Endodermal cell (in vitro differentiated cells): ENCODE measurements at regions not wholly inside any gene's neighbourhood (a gene's known extent, or its start where the extent isn't known, plus 50 kb on each side); places are given as distances from the start of the nearest gene placed in this dataset.
"Not testable (repeated sequence)": the region's sequence is repeated elsewhere in the genome, so short reads cannot be mapped to it uniquely, and the experiment has no call there.

Experiments
- DNase-seq: peaks from one replicate; pipeline ENCODE4 v3.0.0-alpha.2; 2017
- H3K27ac ChIP-seq: 2 replicates; pipeline ENCODE4 v1.5.1; 2013; ENCODE audit warnings: mild to moderate bottlenecking, low read depth, low read length, moderate library complexity
- H3K27me3 ChIP-seq: 2 replicates; pipeline ENCODE4 v1.6.1; 2013; ENCODE audit warnings: mild to moderate bottlenecking, low read length, moderate library complexity; ENCODE audit not compliant: insufficient read depth, control insufficient read depth, poor library complexity, severe bottlenecking
- H3K36me3 ChIP-seq: 2 replicates; pipeline ENCODE4 v1.7.0; 2013; ENCODE audit warnings: mild to moderate bottlenecking, low read length, moderate library complexity; ENCODE audit not compliant: control insufficient read depth, insufficient read depth
- H3K4me1 ChIP-seq: one replicate; pipeline ENCODE4 v1.7.0; 2013; ENCODE audit warnings: low read length; ENCODE audit not compliant: control insufficient read depth, insufficient read depth
- H3K4me3 ChIP-seq: 2 replicates; pipeline ENCODE4 v1.5.1; 2013; ENCODE audit warnings: mild to moderate bottlenecking, low read length, moderate library complexity
- H3K9ac ChIP-seq: 2 replicates; pipeline ENCODE4 v1.6.1; 2013; ENCODE audit warnings: mild to moderate bottlenecking, low read length, moderate library complexity; ENCODE audit not compliant: poor library complexity, severe bottlenecking; ENCODE audit errors: extremely low read depth
- H3K9me3 ChIP-seq: 2 replicates; pipeline ENCODE4 v1.6.1; 2013; ENCODE audit warnings: mild to moderate bottlenecking, low read length, moderate library complexity; ENCODE audit not compliant: control insufficient read depth
- H3K27ac Mint-ChIP-seq: 2 replicates; pipeline ENCODE4 v1.8.0; 2020; ENCODE audit warnings: mixed read lengths
- H3K27me3 Mint-ChIP-seq: 2 replicates; pipeline ENCODE4 v1.8.0; 2021; ENCODE audit warnings: mild to moderate bottlenecking, mixed read lengths; ENCODE audit not compliant: insufficient read depth
- H3K36me3 Mint-ChIP-seq: 2 replicates; pipeline ENCODE4 v1.8.0; 2020; ENCODE audit warnings: low read depth, mixed read lengths
- H3K4me1 Mint-ChIP-seq: 2 replicates; pipeline ENCODE4 v1.8.0; 2020; ENCODE audit warnings: mixed read lengths
- H3K4me3 Mint-ChIP-seq: 2 replicates; pipeline ENCODE4 v1.8.0; 2020; ENCODE audit warnings: mild to moderate bottlenecking, moderate library complexity, mixed read lengths
- H3K9me3 Mint-ChIP-seq: 2 replicates; pipeline ENCODE4 v1.8.0; 2020; ENCODE audit warnings: mild to moderate bottlenecking, mixed read lengths
- WGBS, 2 experiments: methylation state at CpG; one replicate each; pipeline versions ENCODE4 v1.1.5 to v1.1.7; 2013; ENCODE audit warnings: missing lambda C conversion rate in 2 of 2, mixed read lengths in 1 of 2; ENCODE audit not compliant: insufficient coverage in 1 of 2, insufficient read length in 1 of 2; 5-methylcytosine and 5-hydroxymethylcytosine counted together
- TF ChIP-seq, protein P1 (sequence below): fragments of 200-600 bp; sonication (generic); conservative IDR thresholded peaks from 2 replicates; pipeline ENCODE4 v1.5.0; 2021; ENCODE audit warnings: antibody characterized with exemption, mild to moderate bottlenecking

DNA sequence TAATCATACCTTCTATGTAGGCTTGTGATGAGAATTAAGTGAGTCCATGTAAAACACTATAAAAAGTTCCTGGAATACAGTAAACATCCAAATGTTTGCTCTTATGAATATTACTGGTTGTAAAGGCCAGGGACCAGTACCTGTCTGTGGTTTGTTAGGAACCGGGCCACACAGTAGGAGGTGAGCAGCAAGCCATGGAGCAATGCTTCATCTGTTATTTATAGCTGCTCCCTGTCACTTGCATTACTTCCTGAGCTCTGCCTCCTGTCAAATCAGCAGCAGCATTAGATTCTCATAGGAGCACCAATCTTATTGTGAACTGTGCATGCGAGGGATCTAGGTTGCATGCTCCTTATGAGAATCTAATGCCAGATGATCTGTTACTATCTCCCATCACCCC is 662.0 kb upstream of the ANKRD30A start:
- H3K27me3 ChIP-seq = no peaks in the 10 kb centered on the region
- TF ChIP-seq, protein P1, sequence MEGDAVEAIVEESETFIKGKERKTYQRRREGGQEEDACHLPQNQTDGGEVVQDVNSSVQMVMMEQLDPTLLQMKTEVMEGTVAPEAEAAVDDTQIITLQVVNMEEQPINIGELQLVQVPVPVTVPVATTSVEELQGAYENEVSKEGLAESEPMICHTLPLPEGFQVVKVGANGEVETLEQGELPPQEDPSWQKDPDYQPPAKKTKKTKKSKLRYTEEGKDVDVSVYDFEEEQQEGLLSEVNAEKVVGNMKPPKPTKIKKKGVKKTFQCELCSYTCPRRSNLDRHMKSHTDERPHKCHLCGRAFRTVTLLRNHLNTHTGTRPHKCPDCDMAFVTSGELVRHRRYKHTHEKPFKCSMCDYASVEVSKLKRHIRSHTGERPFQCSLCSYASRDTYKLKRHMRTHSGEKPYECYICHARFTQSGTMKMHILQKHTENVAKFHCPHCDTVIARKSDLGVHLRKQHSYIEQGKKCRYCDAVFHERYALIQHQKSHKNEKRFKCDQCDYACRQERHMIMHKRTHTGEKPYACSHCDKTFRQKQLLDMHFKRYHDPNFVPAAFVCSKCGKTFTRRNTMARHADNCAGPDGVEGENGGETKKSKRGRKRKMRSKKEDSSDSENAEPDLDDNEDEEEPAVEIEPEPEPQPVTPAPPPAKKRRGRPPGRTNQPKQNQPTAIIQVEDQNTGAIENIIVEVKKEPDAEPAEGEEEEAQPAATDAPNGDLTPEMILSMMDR = no peak
- WGBS, 2 experiments = 89 to 100% methylated on average over 2 of the region's 2 CpGs
- DNase-seq = no peak
- Mint-ChIP-seq H3K4me3 (no peak overlapping the region), H3K9me3 (peaks cover 19% of the 10 kb centered on the region), H3K4me1 (no peaks in the 10 kb centered on the region), H3K36me3 (peaks cover 3% of the 10 kb centered on the region), H3K27me3 (peaks cover 6% of the 10 kb centered on the region), H3K27ac (no peak overlapping the region)
- no peak overlapping the region for H3K4me3 ChIP-seq
- H3K9me3 ChIP-seq = peaks cover 32% of the 10 kb centered on the region
- no peak overlapping the region for H3K27ac ChIP-seq
- no peaks in the 10 kb centered on the region for H3K4me1 ChIP-seq
- H3K9ac ChIP-seq = no peak overlapping the region
- no peaks in the 10 kb centered on the region for H3K36me3 ChIP-seq

DNA sequence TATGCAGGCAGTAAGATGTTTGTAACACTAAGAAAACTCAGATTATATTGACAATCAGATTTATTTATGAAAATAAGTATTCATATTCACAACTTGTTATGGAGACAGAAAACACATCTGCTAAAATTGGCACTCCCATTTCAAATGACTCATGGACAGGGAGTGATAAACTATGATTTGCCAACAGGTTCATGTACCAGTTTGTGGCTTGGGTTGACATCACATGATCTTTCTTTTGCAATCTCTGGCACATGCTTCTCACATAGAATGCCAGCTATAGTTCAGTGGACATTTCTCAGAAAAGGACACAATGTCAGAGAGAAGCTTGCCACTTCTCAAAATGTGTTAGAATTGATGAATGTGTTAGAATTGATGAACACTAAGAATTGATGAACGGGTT is 663.2 kb upstream of the ANKRD30A start:
- H3K27ac ChIP-seq = no peak overlapping the region
- H3K4me3 Mint-ChIP-seq = no peak overlapping the region
- H3K4me3 ChIP-seq = no peak overlapping the region
- H3K4me1 Mint-ChIP-seq = no peaks in the 10 kb centered on the region
- no peak overlapping the region for H3K27ac Mint-ChIP-seq
- H3K27me3 ChIP-seq = no peaks in the 10 kb centered on the region
- H3K9ac ChIP-seq = no peak overlapping the region
- no peaks in the 10 kb centered on the region for H3K36me3 ChIP-seq
- WGBS, 2 experiments = 100% methylated on average over 1 of the region's 1 CpG
- TF ChIP-seq, protein P1 = no peak
- DNase-seq = no peak
- peaks cover 44% of the 10 kb centered on the region for H3K9me3 ChIP-seq
- no peaks in the 10 kb centered on the region for H3K4me1 ChIP-seq
- H3K27me3 Mint-ChIP-seq = peaks cover 6% of the 10 kb centered on the region
- H3K36me3 Mint-ChIP-seq = peaks cover 5% of the 10 kb centered on the region
- peaks cover 31% of the 10 kb centered on the region for H3K9me3 Mint-ChIP-seq

DNA sequence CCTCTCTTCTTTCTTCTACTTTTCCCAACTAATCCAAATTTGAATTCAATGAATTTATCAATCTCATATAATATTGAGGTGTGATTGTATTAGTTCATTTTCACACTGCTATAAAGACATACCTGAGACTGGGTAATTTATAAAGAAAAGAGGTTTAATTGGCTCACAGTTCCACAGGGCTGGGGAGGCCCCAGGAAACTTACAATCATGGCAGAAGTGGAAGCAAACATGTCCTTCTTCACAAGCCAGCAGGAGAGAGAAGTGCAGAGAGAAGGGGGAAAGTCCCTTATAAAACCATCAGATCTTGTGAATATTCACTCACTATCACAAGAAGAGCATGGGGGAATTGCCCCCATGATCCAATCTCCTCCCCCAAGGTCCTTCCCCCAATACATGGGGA is 667.0 kb upstream of the ANKRD30A start:
- H3K4me3 Mint-ChIP-seq, H3K36me3 Mint-ChIP-seq, H3K4me1 ChIP-seq, H3K27me3 ChIP-seq, H3K36me3 ChIP-seq, DNase-seq, H3K9ac ChIP-seq, H3K27me3 Mint-ChIP-seq, H3K27ac Mint-ChIP-seq, H3K27ac ChIP-seq: not testable (repeated sequence)
- H3K9me3 Mint-ChIP-seq = peaks cover 43% of the 10 kb centered on the region
- peaks cover 48% of the 10 kb centered on the region for H3K9me3 ChIP-seq
- H3K4me3 ChIP-seq = peak overlapping the region; percentile 42
- peaks cover 11% of the 10 kb centered on the region for H3K4me1 Mint-ChIP-seq

DNA sequence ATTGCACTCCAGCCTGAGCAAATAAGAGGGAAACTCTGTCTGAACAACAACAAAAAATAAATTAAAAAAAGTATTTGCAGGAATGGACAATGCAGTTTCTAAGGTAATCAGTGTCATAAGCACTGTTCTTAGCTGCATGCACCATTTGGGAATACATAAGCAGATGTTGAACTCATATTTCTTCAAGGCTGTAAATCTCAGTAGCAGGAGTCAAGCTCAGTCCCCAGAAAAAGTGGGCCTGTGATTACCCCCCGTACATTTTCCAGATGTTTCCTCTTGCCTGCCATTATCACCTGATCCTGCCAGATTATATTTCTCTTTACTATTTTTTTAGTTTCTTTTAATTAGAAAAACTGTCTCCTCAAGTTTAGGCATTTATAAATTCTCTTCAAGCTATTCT is 667.6 kb upstream of the ANKRD30A start:
- peaks cover 53% of the 10 kb centered on the region for H3K9me3 ChIP-seq
- TF ChIP-seq, protein P1 = no peak
- Mint-ChIP-seq H3K4me3 (no peak overlapping the region), H3K27me3 (no peaks in the 10 kb centered on the region), H3K36me3 (peaks cover 8% of the 10 kb centered on the region), H3K27ac (no peak overlapping the region), H3K4me1 (peaks cover 11% of the 10 kb centered on the region), H3K9me3 (peaks cover 42% of the 10 kb centered on the region)
- peak overlapping the region; percentile 42 for H3K4me3 ChIP-seq
- no peaks in the 10 kb centered on the region for H3K4me1 ChIP-seq
- DNase-seq = no peak
- 84% methylated on average over 1 of the region's 1 CpG; no CpG with 5 or more reads in 1 of the 2 experiments for WGBS, 2 experiments
- H3K27me3 ChIP-seq = no peaks in the 10 kb centered on the region
- no peak overlapping the region for H3K27ac ChIP-seq
- H3K9ac ChIP-seq = no peak overlapping the region
- no peaks in the 10 kb centered on the region for H3K36me3 ChIP-seq
